Neuron (in vitro differentiated cells): ENCODE measurements at regions not wholly inside any gene's neighbourhood (a gene's known extent, or its start where the extent isn't known, plus 50 kb on each side); places are given as distances from the start of the nearest gene placed in this dataset.

Source experiments
- H2AFZ ChIP-seq: one replicate; pipeline ENCODE4 v1.6.1; 2013; ENCODE audit warnings: low read depth, mild to moderate bottlenecking, inconsistent platforms, low read length, moderate library complexity
- H3K27me3 ChIP-seq: one replicate; pipeline ENCODE4 v1.6.1; 2013; ENCODE audit warnings: low read length; ENCODE audit not compliant: insufficient read depth
- H3K36me3 ChIP-seq: one replicate; pipeline ENCODE4 v1.6.1; 2013; ENCODE audit warnings: low read length; ENCODE audit not compliant: insufficient read depth
- H3K4me1 ChIP-seq: one replicate; pipeline ENCODE4 v1.6.1; 2013; ENCODE audit warnings: low read length; ENCODE audit not compliant: insufficient read depth
- H3K4me3 ChIP-seq: 2 replicates; pipeline ENCODE4 v1.5.1; 2013; ENCODE audit warnings: mild to moderate bottlenecking, low read length, moderate library complexity
- H3K9me3 ChIP-seq: one replicate; pipeline ENCODE4 v1.6.1; 2013; ENCODE audit warnings: low read length

GRCh38 chr18:77650799-77651385 is 401.2 kb downstream of the GALR1 start:
- no peaks in the 10 kb centered on the region for H3K9me3 ChIP-seq
- H3K27me3 ChIP-seq = no peaks in the 10 kb centered on the region
- H3K4me1 ChIP-seq = no peaks in the 10 kb centered on the region
- no peak overlapping the region for H2AFZ ChIP-seq
- no peaks in the 10 kb centered on the region for H3K36me3 ChIP-seq
- no peak overlapping the region for H3K4me3 ChIP-seq

DNA sequence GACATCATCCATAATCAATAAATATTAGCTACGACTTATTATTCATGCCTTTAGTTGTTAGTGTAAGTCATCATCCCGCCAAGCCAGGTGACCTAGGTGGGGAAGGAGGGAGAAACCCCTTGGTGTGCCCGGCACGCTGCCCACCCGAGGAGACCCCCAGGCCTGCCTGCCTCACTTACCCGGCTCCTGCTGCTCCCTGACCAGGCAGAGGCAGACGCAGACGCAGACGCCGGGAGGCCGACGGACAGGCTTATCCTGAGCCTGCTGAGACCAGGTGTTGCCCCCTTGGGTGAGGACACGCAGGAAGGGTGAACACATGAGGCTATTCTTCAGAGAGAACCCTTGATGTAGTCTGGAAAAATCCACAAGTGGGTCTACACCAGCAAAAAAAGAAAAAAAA is 401.8 kb downstream of the GALR1 start:
- H3K27me3 ChIP-seq = no peaks in the 10 kb centered on the region
- H3K4me3 ChIP-seq = no peak overlapping the region
- no peaks in the 10 kb centered on the region for H3K36me3 ChIP-seq
- no peaks in the 10 kb centered on the region for H3K9me3 ChIP-seq
- H3K4me1 ChIP-seq = no peaks in the 10 kb centered on the region
- no peak overlapping the region for H2AFZ ChIP-seq

GRCh38 chr18:77653792-77654191 is 404.1 kb downstream of the GALR1 start:
- H3K4me1 ChIP-seq = no peaks in the 10 kb centered on the region
- no peaks in the 10 kb centered on the region for H3K27me3 ChIP-seq
- no peaks in the 10 kb centered on the region for H3K36me3 ChIP-seq
- H2AFZ ChIP-seq = no peak overlapping the region
- H3K9me3 ChIP-seq = no peaks in the 10 kb centered on the region
- H3K4me3 ChIP-seq = no peak overlapping the region

- Histone ChIP-seq H3K27me3 (no peaks in the 10 kb centered on the region), H2AFZ (no peak overlapping the region), H3K4me1 (no peaks in the 10 kb centered on the region), H3K36me3 (no peaks in the 10 kb centered on the region), H3K4me3 (no peak overlapping the region), H3K9me3 (no peaks in the 10 kb centered on the region)
Observed at GRCh38 chr18:77654302-77654701, 404.7 kb downstream of the GALR1 start.

GRCh38 chr18:77657651-77658298 is 408.1 kb downstream of the GALR1 start:
- H3K36me3 ChIP-seq = no peaks in the 10 kb centered on the region
- peaks cover 2% of the 10 kb centered on the region for H3K27me3 ChIP-seq
- H3K9me3 ChIP-seq = no peaks in the 10 kb centered on the region
- no peak overlapping the region for H2AFZ ChIP-seq
- no peak overlapping the region for H3K4me3 ChIP-seq
- H3K4me1 ChIP-seq = no peaks in the 10 kb centered on the region

- H3K9me3 ChIP-seq = no peaks in the 10 kb centered on the region
- H3K36me3 ChIP-seq = no peaks in the 10 kb centered on the region
- H3K4me3 ChIP-seq = no peak overlapping the region
- no peaks in the 10 kb centered on the region for H3K4me1 ChIP-seq
- no peak overlapping the region for H2AFZ ChIP-seq
- peaks cover 2% of the 10 kb centered on the region for H3K27me3 ChIP-seq
Observed at GRCh38 chr18:77658299-77658662, 408.6 kb downstream of the GALR1 start.

DNA sequence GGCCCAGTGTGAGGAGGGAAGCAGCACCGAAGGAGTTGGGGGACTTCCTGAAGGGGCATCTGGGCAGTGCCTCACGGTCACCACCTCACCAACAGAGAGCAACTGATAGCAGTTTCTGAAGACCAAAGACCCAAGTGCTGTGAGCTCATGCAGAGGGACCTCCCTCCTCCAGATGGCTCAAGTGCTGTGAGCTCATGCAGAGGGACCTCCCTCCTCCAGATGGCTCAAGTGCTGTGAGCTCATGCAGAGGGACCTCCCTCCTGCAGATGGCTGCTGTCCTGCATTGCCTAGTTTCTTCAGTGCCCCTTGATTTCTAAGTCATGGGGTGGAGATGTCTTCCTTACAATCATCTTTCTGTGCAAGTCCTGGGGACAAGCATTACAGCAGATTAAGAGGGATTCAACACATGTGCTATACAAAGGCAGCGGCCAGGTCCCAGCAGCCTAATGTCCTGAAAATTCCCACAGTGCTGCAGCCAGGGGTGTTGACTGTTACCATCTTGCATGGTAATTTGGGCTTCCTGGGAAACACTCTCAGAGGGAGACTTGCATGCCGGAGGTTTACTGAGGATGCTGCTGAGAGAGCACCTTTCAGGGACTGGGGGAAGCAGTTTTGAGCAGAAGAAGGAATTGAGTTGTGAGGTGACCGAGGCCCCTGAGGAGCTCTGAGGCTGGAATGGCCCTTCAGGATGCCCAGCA is 409.3 kb downstream of the GALR1 start:
- Histone ChIP-seq H3K4me1 (no peaks in the 10 kb centered on the region), H3K27me3 (peaks cover 2% of the 10 kb centered on the region), H3K9me3 (no peaks in the 10 kb centered on the region), H3K36me3 (no peaks in the 10 kb centered on the region), H2AFZ (no peak overlapping the region), H3K4me3 (no peak overlapping the region)

- Histone ChIP-seq H3K4me3 (no peak overlapping the region), H2AFZ (no peak overlapping the region), H3K9me3 (no peaks in the 10 kb centered on the region), H3K27me3 (peaks cover 2% of the 10 kb centered on the region), H3K4me1 (peaks cover 2% of the 10 kb centered on the region), H3K36me3 (no peaks in the 10 kb centered on the region)
Observed at GRCh38 chr18:77666613-77667012, 417.0 kb downstream of the GALR1 start.

DNA sequence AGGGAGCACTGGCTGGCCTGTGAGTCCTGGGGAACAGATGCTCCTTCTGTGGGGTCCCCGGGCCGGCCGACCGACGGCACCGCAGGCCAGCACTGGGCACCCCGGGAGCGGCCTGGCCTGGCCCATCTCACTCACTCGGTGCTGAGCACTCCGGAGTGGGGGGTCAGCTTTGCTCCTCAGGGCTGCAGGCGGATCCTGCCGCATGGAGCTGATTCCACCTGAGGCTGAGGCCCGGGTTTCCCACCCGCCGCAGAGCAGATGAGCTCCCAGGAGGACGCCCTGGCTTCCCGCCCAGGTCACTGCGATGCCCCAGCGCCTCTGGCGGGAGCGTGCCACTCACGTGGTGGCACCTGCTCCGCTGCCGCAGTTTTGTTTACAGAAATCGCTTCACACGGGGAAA is 418.6 kb downstream of the GALR1 start:
- Histone ChIP-seq H3K4me3 (no peak overlapping the region), H3K27me3 (peaks cover 3% of the 10 kb centered on the region), H2AFZ (no peak overlapping the region), H3K4me1 (peaks cover 2% of the 10 kb centered on the region), H3K36me3 (no peaks in the 10 kb centered on the region), H3K9me3 (no peaks in the 10 kb centered on the region)

- Histone ChIP-seq H3K4me1 (peaks cover 2% of the 10 kb centered on the region), H3K27me3 (peaks cover 3% of the 10 kb centered on the region), H3K4me3 (no peak overlapping the region), H2AFZ (no peak overlapping the region), H3K36me3 (no peaks in the 10 kb centered on the region), H3K9me3 (no peaks in the 10 kb centered on the region)
Observed at GRCh38 chr18:77669331-77669730, 419.7 kb downstream of the GALR1 start.

GRCh38 chr18:77671456-77672167 is 422.0 kb downstream of the GALR1 start:
- Histone ChIP-seq H2AFZ (no peak overlapping the region), H3K4me3 (no peak overlapping the region), H3K27me3 (peaks cover 3% of the 10 kb centered on the region), H3K36me3 (no peaks in the 10 kb centered on the region), H3K4me1 (peaks cover 2% of the 10 kb centered on the region), H3K9me3 (no peaks in the 10 kb centered on the region)

GRCh38 chr18:77676910-77677309 is 427.3 kb downstream of the GALR1 start:
- Histone ChIP-seq H3K4me3 (no peak overlapping the region), H3K4me1 (no peaks in the 10 kb centered on the region), H3K36me3 (no peaks in the 10 kb centered on the region), H3K9me3 (no peaks in the 10 kb centered on the region), H2AFZ (no peak overlapping the region), H3K27me3 (peaks cover 2% of the 10 kb centered on the region)

DNA sequence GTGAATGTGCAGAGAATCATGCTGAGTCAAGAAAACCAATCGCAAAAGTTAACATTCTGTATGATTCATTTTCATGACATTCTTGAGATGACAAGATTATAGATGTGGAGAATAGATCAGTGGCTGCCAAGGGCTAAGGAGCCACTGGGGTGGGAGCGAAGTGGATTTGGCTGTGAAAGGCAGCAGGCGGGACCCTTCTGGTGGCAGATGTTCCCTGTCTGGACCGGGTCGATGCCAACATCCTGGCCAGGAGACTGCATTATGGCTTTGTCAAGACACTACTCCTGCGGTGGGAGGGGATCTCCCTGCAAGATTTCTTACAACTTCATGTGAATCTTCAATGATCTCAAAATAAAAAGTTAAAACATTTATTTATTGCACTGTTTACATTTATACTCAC is 427.9 kb downstream of the GALR1 start:
- no peaks in the 10 kb centered on the region for H3K9me3 ChIP-seq
- no peaks in the 10 kb centered on the region for H3K4me1 ChIP-seq
- no peaks in the 10 kb centered on the region for H3K27me3 ChIP-seq
- H3K36me3 ChIP-seq = no peaks in the 10 kb centered on the region
- H2AFZ ChIP-seq = no peak overlapping the region
- H3K4me3 ChIP-seq = no peak overlapping the region
